Muscle layer of colon (tissue), 2 donors: ENCODE measurements at regions not wholly inside any gene's neighbourhood (a gene's known extent, or its start where the extent isn't known, plus 50 kb on each side); places are given as distances from the start of the nearest gene placed in this dataset.

Experiments used
- H3K27ac ChIP-seq: one replicate; pipeline ENCODE4 v1.7.0; 2013; ENCODE audit warnings: low read depth, mild to moderate bottlenecking, low read length, moderate library complexity
- H3K27me3 ChIP-seq, 2 donors: one replicate each; pipeline ENCODE4 v1.7.0; 2013; ENCODE audit warnings: low read length in 2 of 2, mild to moderate bottlenecking in 2 of 2; ENCODE audit not compliant: insufficient read depth in 2 of 2, control insufficient read depth in 1 of 2
- H3K36me3 ChIP-seq: one replicate; pipeline ENCODE4 v1.7.0; 2013; ENCODE audit warnings: mild to moderate bottlenecking, low read length; ENCODE audit not compliant: insufficient read depth
- H3K4me1 ChIP-seq: one replicate; pipeline ENCODE4 v1.7.0; 2013; ENCODE audit warnings: mild to moderate bottlenecking, low read length; ENCODE audit not compliant: insufficient read depth
- H3K4me3 ChIP-seq, 2 donors: one replicate each; pipeline ENCODE4 v1.7.0; 2013; ENCODE audit warnings: low read length in 2 of 2, low read depth in 1 of 2, mild to moderate bottlenecking in 1 of 2, moderate library complexity in 1 of 2
- H3K9ac ChIP-seq: one replicate; pipeline ENCODE4 v1.7.0; 2013; ENCODE audit warnings: low read length
- H3K9me3 ChIP-seq: one replicate; pipeline ENCODE4 v1.7.0; 2013; ENCODE audit warnings: mild to moderate bottlenecking, low read length
- donor health status: abdominal sarcoma.
- donor health status: Adenocarcinoma of cecum.

DNA sequence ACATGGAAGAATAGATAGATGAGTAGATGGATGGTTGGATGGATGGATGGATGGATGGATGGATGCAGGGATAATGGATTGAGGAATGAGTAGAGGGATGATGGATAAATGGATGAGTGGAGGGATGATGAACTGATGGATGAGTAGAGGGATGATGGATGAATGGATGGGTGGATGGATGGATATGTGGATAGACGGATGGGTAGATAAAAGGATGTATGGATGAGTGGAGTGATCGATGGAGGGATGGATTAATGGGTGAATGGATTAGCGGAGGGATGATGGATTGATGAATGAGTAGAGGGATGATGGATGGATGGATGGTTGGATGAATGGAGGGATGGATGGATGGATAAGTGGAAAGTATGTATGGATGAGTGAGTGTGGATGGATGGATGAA is 533.2 kb downstream of the RFC3 start:
- Histone ChIP-seq H3K9ac (no peak overlapping the region), H3K27ac (no peak overlapping the region), H3K4me1 (no peaks in the 10 kb centered on the region), H3K27me3 (no peaks in the 10 kb centered on the region), H3K4me3 (no peak overlapping the region), H3K36me3 (no peaks in the 10 kb centered on the region), H3K9me3 (no peaks in the 10 kb centered on the region)

DNA sequence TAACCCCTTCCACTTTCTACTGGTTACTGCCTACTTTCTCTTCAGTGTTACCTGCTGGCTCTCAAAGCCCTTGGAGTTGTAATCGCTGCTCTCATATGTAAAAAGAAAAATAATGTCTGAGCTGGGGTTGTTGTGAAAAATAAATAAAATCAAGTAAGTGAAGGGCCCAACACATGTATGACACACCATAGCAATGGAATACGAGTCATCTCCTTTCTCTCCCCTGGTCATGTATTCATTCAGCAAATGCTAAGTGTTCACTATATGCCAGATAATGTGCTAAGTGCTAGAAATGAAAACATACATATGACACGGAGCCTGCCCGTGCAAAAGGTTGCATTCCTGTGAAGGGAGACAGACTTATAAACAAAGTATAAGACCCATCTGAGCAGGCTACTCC is 535.0 kb downstream of the RFC3 start:
- H3K9ac ChIP-seq = no peak overlapping the region
- H3K27ac ChIP-seq = no peak overlapping the region
- H3K9me3 ChIP-seq = no peaks in the 10 kb centered on the region
- H3K27me3 ChIP-seq = no peaks in the 10 kb centered on the region
- no peak overlapping the region for H3K4me3 ChIP-seq
- H3K4me1 ChIP-seq = no peaks in the 10 kb centered on the region
- H3K36me3 ChIP-seq = no peaks in the 10 kb centered on the region

DNA sequence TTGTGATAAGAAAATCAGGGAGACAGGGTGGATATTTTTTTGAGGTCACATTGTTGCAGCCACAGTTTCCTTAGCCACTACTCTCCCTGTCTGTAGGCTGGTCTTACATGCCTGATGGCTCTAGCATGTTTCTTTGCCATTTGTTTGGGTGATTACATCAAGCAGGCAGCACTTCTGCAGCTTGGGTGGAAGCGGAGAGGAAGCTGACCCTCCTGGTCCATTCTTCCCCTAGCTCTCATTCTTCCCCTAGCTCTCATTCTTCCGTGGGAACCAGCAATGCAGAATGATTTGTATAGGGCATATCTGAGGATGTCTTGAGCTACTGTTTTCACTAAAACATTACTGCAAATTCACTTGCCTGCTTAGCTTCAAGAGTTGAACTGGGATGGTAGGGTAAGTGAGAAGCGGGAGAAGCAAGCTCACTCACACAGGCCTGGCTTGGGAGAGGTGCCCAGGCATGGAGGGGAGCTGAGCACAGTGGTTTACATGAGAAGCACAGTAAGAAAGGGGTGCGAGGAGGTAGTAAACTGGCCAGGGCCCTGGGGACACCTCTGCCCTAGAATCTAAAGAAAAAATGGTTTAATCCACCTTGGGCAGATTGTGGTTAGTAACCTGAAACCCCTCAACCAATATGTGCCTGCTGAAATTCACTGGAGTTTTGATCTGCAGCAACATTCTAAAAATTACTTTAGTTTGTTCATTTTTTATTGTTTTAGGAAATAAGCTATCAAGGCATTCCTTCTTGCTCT is 538.9 kb downstream of the RFC3 start:
- Histone ChIP-seq H3K27ac (no peak overlapping the region), H3K4me1 (peaks cover 8% of the 10 kb centered on the region), H3K9ac (no peak overlapping the region), H3K4me3 (no peak overlapping the region), H3K27me3 (no peaks in the 10 kb centered on the region), H3K9me3 (no peaks in the 10 kb centered on the region), H3K36me3 (no peaks in the 10 kb centered on the region)

DNA sequence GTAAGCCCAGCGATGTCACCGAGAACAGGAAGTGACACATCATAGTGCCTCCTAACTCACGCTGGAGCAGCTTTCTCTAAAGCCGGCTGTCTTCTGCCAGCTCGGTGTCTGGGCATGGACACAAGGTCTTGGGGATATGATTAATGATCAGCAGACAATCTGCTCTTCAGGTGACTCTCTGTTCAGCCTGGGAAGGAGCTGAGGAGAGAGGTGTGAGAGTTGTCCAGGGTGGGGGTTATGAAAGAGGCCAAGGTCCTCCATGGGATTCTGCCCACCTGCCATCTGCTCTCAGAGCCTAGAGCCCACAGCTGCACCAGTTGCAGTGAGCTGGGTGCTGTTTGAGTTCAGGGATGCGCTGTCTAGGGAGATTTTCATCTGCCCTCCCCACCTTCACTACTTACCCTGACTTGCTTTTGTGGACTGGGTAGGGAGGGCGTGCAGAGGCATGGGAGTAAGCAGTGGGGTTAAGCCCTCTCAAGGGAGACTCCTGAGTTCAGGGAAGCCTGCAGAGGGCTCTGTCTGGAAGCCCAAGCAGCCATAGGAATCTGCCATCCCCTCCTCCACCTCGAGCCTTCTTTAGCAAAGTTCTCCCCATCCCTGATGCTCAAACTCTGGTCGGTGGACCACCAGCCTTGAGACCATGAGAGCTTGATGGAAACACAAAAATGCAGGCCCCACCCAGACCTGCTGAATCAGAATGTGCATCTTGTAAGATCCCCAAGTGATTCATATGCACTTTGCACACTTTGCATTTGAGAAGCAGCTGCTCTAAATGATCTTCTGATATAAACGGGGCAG is 539.7 kb downstream of the RFC3 start:
- H3K27me3 ChIP-seq = no peaks in the 10 kb centered on the region
- H3K27ac ChIP-seq = no peak overlapping the region
- no peaks in the 10 kb centered on the region for H3K9me3 ChIP-seq

DNA sequence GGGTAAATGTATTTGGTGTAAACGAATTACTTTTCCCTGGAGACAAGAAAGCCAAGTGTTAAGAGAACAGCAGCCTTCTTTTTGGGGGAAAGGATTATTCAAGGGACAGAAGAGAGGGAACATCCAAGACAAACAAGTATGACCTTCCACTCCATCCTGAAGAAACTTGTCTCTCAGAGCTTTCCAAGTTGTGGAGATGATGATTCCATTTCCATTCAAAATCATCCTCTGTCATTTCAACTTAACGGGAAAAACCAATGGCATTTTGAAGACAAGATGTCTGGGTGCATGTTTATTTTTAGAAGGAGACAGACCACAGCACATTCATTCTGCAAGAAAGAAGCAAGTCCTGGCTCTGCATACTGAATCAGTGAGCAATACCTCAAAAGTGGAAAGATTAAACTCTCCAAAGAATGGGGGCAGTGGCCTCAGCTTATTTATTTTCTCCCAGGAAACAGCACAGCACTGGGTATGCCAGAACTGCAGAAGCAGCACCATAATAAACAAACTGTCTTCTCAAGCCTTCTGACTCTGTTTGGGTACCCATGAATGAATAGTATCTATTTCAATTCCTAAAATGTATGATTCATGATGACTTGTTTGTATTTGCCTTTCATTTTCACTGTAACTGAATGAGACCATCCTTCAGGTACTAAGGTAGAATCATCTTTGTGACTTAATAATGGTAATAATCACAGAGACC is 541.0 kb downstream of the RFC3 start:
- H3K9ac ChIP-seq = no peak overlapping the region
- H3K27ac ChIP-seq = no peak overlapping the region
- H3K27me3 ChIP-seq = no peaks in the 10 kb centered on the region
- no peaks in the 10 kb centered on the region for H3K9me3 ChIP-seq
- H3K4me1 ChIP-seq = peaks cover 8% of the 10 kb centered on the region
- no peaks in the 10 kb centered on the region for H3K36me3 ChIP-seq
- no peak overlapping the region for H3K4me3 ChIP-seq

More for the DNA sequence above, 539.7 kb downstream of the RFC3 start:
- peaks cover 8% of the 10 kb centered on the region for H3K4me1 ChIP-seq
- no peak overlapping the region for H3K4me3 ChIP-seq
- no peak overlapping the region for H3K9ac ChIP-seq
- H3K36me3 ChIP-seq = no peaks in the 10 kb centered on the region

DNA sequence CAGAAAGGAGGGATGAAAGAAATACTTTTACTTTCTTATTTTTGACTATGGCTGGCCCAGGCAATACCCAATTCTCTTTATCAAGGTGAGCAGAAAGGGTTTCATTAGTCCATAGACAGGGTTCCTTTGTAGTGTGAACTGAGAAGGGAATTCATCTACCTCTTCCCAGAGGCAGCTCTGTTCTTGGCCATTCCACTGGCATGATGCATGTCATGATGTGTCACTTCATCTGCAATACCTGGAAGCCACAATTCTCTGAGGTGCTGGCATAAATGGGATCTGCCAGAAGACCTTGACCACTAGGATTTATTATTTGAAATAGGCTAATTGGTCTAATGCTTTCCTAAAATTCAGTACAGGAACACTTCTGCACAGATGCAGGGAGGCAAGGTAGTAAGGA is 542.8 kb downstream of the RFC3 start:
- Histone ChIP-seq H3K4me3 (no peak overlapping the region), H3K4me1 (peaks cover 8% of the 10 kb centered on the region), H3K36me3 (no peaks in the 10 kb centered on the region), H3K9me3 (no peaks in the 10 kb centered on the region), H3K9ac (no peak overlapping the region), H3K27ac (no peak overlapping the region), H3K27me3 (no peaks in the 10 kb centered on the region)

DNA sequence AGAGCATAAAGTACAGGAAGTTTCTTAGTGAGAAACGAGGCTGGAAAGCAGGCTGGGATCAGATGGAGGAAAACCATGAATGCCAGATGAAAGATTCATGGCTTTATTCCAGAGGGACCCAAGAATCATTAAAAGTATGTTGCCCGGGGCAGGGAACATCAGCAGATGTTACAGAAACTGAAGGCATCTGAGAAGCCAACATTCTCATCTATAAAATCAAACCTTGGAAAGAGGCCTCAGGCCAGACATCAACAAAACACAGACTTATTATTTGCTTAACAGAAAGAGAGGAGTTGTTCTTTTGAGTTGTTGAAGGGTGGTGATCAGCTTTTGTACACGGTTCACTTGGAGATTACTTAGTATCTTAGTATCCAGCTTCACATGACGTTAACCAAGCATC is 543.6 kb downstream of the RFC3 start:
- Histone ChIP-seq H3K27ac (no peak overlapping the region), H3K27me3 (no peaks in the 10 kb centered on the region), H3K9me3 (no peaks in the 10 kb centered on the region), H3K9ac (no peak overlapping the region), H3K4me1 (peaks cover 8% of the 10 kb centered on the region), H3K4me3 (no peak overlapping the region), H3K36me3 (no peaks in the 10 kb centered on the region)

DNA sequence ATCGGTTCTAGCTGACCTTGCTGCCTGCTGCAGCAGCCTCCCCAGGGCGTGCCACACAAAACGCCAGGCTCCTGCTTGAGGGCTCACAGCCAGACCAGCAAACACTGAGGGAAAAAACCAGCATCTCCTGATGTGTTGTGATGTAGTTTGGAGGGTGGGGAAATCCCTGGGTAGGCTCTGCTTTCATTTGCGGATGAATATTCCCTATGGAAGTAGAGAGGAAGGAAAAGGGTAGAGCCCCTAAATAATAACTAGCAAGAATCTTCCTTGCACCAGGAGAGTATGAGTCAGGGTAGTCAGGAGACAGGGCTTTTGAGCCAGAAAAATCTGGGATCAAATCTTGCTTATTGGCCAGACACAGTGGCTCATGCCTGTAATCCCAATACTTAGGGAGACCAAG is 545.3 kb downstream of the RFC3 start:
- Histone ChIP-seq H3K9ac (no peak overlapping the region), H3K27me3 (no peaks in the 10 kb centered on the region), H3K27ac (no peak overlapping the region), H3K4me1 (peaks cover 8% of the 10 kb centered on the region), H3K9me3 (no peaks in the 10 kb centered on the region), H3K4me3 (no peak overlapping the region), H3K36me3 (no peaks in the 10 kb centered on the region)

DNA sequence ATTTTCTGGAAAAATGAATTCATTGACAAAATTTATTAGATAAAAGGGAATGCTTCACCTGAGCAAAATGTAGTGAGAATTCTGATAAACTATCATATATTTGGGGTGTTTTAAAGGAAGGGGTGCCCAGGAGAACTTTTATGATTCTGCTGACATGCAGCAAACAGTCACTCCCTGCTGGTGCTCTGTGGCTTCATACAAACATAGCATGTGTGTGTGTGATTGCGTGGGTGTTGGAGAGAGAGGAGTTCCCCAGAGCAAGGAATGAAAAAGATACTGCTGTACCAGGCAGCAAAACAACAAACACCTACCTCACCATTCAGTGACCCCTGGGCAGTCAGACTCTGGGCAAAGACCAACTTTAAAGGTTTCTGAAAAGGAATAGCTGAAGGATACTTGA is 546.7 kb downstream of the RFC3 start:
- H3K36me3 ChIP-seq = no peaks in the 10 kb centered on the region

DNA sequence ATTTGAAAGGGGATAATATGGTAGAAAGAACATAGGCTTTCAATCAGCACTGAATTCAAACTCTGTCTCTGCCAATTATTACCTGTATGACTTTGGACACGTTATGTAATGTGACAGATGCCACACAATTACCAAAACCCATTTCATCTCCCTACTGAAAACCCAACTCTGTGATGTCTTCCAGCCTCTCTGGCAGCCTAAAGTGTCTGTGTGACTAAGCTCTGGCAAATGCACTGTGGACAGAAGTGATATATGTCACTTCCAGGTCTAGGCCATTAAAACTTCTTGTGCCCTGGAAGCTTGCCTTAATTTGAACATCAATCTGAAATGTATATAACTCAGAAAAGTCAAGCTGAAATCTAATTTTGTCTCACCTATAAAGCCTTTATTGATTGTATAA is 552.0 kb downstream of the RFC3 start:
- Histone ChIP-seq H3K9me3 (no peaks in the 10 kb centered on the region), H3K9ac (no peak overlapping the region), H3K27me3 (no peaks in the 10 kb centered on the region), H3K27ac (no peak overlapping the region), H3K4me1 (no peaks in the 10 kb centered on the region), H3K36me3 (no peaks in the 10 kb centered on the region), H3K4me3 (no peak overlapping the region)

More for the DNA sequence above, 546.7 kb downstream of the RFC3 start:
- no peak overlapping the region for H3K4me3 ChIP-seq
- peaks cover 8% of the 10 kb centered on the region for H3K4me1 ChIP-seq
- H3K27me3 ChIP-seq = no peaks in the 10 kb centered on the region
- H3K9ac ChIP-seq = no peak overlapping the region
- no peaks in the 10 kb centered on the region for H3K9me3 ChIP-seq
- no peak overlapping the region for H3K27ac ChIP-seq

DNA sequence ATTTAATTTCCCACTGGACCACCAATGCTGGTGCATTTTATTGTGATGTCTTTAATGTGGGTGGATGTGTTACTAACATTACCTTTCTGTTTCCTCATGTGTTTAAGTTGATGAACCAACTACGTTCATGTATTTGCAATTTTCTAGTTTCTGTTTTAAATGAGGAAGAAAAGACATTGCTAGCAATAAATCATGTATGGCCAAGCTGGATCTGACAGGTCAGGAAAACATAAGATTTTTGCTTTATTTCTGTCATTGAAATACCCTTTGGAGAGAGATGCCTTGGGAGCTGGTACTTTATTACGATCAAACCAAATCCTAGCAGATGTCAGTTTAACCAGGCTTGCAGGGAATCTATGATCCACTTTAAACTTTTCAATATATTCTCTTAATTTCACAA is 553.2 kb downstream of the RFC3 start:
- no peaks in the 10 kb centered on the region for H3K27me3 ChIP-seq
- H3K9ac ChIP-seq = no peak overlapping the region
- H3K4me1 ChIP-seq = no peaks in the 10 kb centered on the region
- no peaks in the 10 kb centered on the region for H3K36me3 ChIP-seq
- H3K4me3 ChIP-seq = no peak overlapping the region
- H3K9me3 ChIP-seq = no peaks in the 10 kb centered on the region
- H3K27ac ChIP-seq = no peak overlapping the region
